Smooth muscle cell (in vitro differentiated cells): ENCODE measurements at regions not wholly inside any gene's neighbourhood (a gene's known extent, or its start where the extent isn't known, plus 50 kb on each side); places are given as distances from the start of the nearest gene placed in this dataset.

ENCODE experiments used
- DNase-seq: peaks from one replicate; lab custom pipeline; 2025; ENCODE audit not compliant: unreplicated experiment; lab: John Stamatoyannopoulos, UW
- H2AFZ ChIP-seq: fragments of 200-600 bp; sonication (generic); 2 replicates; pipeline ENCODE4 v1.6.0; 2016; ENCODE audit warnings: antibody characterized with exemption, low read depth, mild to moderate bottlenecking
- H3F3A ChIP-seq: fragments of 200-600 bp; sonication (generic); 2 replicates; pipeline ENCODE4 v1.6.0; 2017; ENCODE audit warnings: antibody characterized with exemption, low read depth
- H3K27ac ChIP-seq: fragments of 200-600 bp; sonication (generic); 2 replicates; pipeline ENCODE4 v1.5.1; 2016; ENCODE audit warnings: low read depth, mild to moderate bottlenecking
- H3K27me3 ChIP-seq: fragments of 200-600 bp; sonication (generic); 2 replicates; pipeline ENCODE4 v1.6.1; 2016; ENCODE audit warnings: low read depth, mild to moderate bottlenecking
- H3K36me3 ChIP-seq: fragments of 200-600 bp; sonication (generic); 2 replicates; pipeline ENCODE4 v1.5.1; 2016; ENCODE audit warnings: low read depth
- H3K4me1 ChIP-seq: fragments of 200-600 bp; sonication (generic); 2 replicates; pipeline ENCODE4 v1.5.1; 2016; ENCODE audit warnings: low read depth
- H3K4me2 ChIP-seq: fragments of 200-600 bp; sonication (generic); 2 replicates; pipeline ENCODE4 v1.6.0; 2016; ENCODE audit warnings: mild to moderate bottlenecking
- H3K4me3 ChIP-seq: fragments of 200-600 bp; sonication (generic); 2 replicates; pipeline ENCODE4 v1.5.1; 2016; ENCODE audit warnings: mild to moderate bottlenecking
- H3K79me2 ChIP-seq: fragments of 200-600 bp; sonication (generic); 2 replicates; pipeline ENCODE4 v1.6.0; 2016; ENCODE audit warnings: low read depth, mild to moderate bottlenecking
- H3K9ac ChIP-seq: fragments of 200-600 bp; sonication (generic); 2 replicates; pipeline ENCODE4 v1.6.0; 2016; ENCODE audit warnings: low read depth
- H3K9me3 ChIP-seq: fragments of 200-600 bp; sonication (generic); replicated peaks from 2 replicates; pipeline ENCODE4 v1.5.1; 2016; ENCODE audit warnings: low read depth
- H4K20me1 ChIP-seq: fragments of 200-600 bp; sonication (generic); 2 replicates; pipeline ENCODE4 v1.6.0; 2016; ENCODE audit warnings: low read depth
- CTCF ChIP-seq: fragments of 200-600 bp; sonication (generic); IDR thresholded peaks from 2 replicates; pipeline ENCODE4 v1.5.1; 2017; ENCODE audit warnings: borderline replicate concordance, mild to moderate bottlenecking, antibody characterized with exemption; ENCODE audit not compliant: insufficient read depth, poor library complexity, severe bottlenecking
- WGBS: methylation state at CpG from one replicate; pipeline ENCODE4 v1.1.7; 2016; ENCODE audit warnings: low lambda C conversion rate; 5-methylcytosine and 5-hydroxymethylcytosine counted together

- Histone ChIP-seq H3K4me3 (no peak overlapping the region), H3K9ac (no peak overlapping the region), H4K20me1 (no peaks in the 10 kb centered on the region), H3K36me3 (no peaks in the 10 kb centered on the region), H3K4me2 (no peak overlapping the region), H3K27ac (no peak overlapping the region), H3K4me1 (no peaks in the 10 kb centered on the region), H3K27me3 (no peaks in the 10 kb centered on the region), H3K9me3 (no peaks in the 10 kb centered on the region), H3K79me2 (no peaks in the 10 kb centered on the region), H2AFZ (no peak overlapping the region), H3F3A (no peaks in the 10 kb centered on the region)
- TF ChIP-seq CTCF = no peak
- WGBS = 96% methylated on average over 17 of the region's 17 CpGs
- DNase-seq = no peak
Observed at GRCh38 chr1:244284641-244285156, 167.0 kb downstream of the ADSS2 start.

GRCh38 chr1:244286341-244286740 is 165.4 kb downstream of the ADSS2 start:
- TF ChIP-seq CTCF = no peak
- H3K79me2 ChIP-seq = no peaks in the 10 kb centered on the region
- DNase-seq = no peak
- H3K4me2 ChIP-seq = no peak overlapping the region
- H3K9me3 ChIP-seq = no peaks in the 10 kb centered on the region
- H3F3A ChIP-seq = no peaks in the 10 kb centered on the region
- 87% methylated on average over 5 of the region's 5 CpGs for WGBS
- no peaks in the 10 kb centered on the region for H3K4me1 ChIP-seq
- no peaks in the 10 kb centered on the region for H3K27me3 ChIP-seq
- no peak overlapping the region for H3K9ac ChIP-seq
- H2AFZ ChIP-seq = no peak overlapping the region
- H3K27ac ChIP-seq = no peak overlapping the region
- no peaks in the 10 kb centered on the region for H3K36me3 ChIP-seq
- H4K20me1 ChIP-seq = no peaks in the 10 kb centered on the region
- no peak overlapping the region for H3K4me3 ChIP-seq

DNA sequence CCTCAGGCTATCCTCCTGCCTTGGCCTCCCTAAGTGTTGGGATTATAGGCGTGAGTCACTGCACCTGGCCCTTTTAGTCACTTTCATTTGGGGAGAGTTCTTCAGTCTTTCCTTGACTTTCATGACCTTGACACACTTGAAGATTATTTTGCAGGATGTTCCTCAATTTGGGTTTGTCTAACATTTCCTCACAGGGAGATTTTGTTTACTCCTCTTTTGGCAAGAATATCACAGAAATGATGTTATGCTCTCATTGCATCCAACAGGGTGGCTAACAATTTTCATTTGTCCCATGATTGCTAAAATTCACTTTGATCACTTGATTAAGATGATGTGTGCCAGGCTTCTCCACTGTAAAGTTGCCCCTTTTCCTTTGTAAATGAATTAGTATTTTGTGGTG is 164.0 kb downstream of the ADSS2 start:
- Histone ChIP-seq H3K79me2 (no peaks in the 10 kb centered on the region), H3K4me3 (no peak overlapping the region), H3K9ac (no peak overlapping the region), H3K36me3 (no peaks in the 10 kb centered on the region), H2AFZ (no peak overlapping the region), H3K27ac (no peak overlapping the region), H3F3A (no peaks in the 10 kb centered on the region), H4K20me1 (no peaks in the 10 kb centered on the region), H3K4me2 (no peak overlapping the region), H3K4me1 (no peaks in the 10 kb centered on the region), H3K9me3 (no peaks in the 10 kb centered on the region), H3K27me3 (no peaks in the 10 kb centered on the region)
- WGBS = 96% methylated on average over 1 of the region's 1 CpG
- no peak for DNase-seq
- TF ChIP-seq CTCF = no peak

- no peak overlapping the region for H3K4me3 ChIP-seq
- TF ChIP-seq CTCF = no peak
Observed at GRCh38 chr1:244288663-244289062, 163.0 kb downstream of the ADSS2 start.

More at GRCh38 chr1:244288663-244289062, 163.0 kb downstream of the ADSS2 start:
- Histone ChIP-seq H2AFZ (no peak overlapping the region), H3F3A (no peaks in the 10 kb centered on the region), H4K20me1 (no peaks in the 10 kb centered on the region), H3K79me2 (no peaks in the 10 kb centered on the region), H3K4me1 (no peaks in the 10 kb centered on the region), H3K27ac (no peak overlapping the region), H3K27me3 (no peaks in the 10 kb centered on the region), H3K9me3 (no peaks in the 10 kb centered on the region), H3K9ac (no peak overlapping the region), H3K36me3 (no peaks in the 10 kb centered on the region), H3K4me2 (no peak overlapping the region)
- WGBS = 95% methylated on average over 1 of the region's 1 CpG
- no peak for DNase-seq
